GM13977 (cell line): ENCODE measurements at regions not wholly inside any gene's neighbourhood (a gene's known extent, or its start where the extent isn't known, plus 50 kb on each side); places are given as distances from the start of the nearest gene placed in this dataset.

Experiments
- DNase-seq: peaks from one replicate; pipeline ENCODE4 v3.0.0; 2012; ENCODE audit warnings: low spot score
- in situ Hi-C: fragments of 300-500 bp; cut with MboI; formaldehyde crosslinking; loops from one replicate; pipeline ENCODE4 v1.12.0; 2022; ENCODE audit warnings: low sequenced_read_pairs, low pct_unique_long_range_greater_than_20kb, mixed read lengths, inconsistent platforms; ENCODE audit not compliant: unreplicated experiment
- TF ChIP-seq, protein P1 (sequence below): IDR thresholded peaks from 2 replicates; pipeline ENCODE4 v1.5.1; 2012; ENCODE audit warnings: mild to moderate bottlenecking, control low read depth; ENCODE audit not compliant: insufficient read depth; ENCODE audit errors: extremely low read depth, missing control alignments

DNA sequence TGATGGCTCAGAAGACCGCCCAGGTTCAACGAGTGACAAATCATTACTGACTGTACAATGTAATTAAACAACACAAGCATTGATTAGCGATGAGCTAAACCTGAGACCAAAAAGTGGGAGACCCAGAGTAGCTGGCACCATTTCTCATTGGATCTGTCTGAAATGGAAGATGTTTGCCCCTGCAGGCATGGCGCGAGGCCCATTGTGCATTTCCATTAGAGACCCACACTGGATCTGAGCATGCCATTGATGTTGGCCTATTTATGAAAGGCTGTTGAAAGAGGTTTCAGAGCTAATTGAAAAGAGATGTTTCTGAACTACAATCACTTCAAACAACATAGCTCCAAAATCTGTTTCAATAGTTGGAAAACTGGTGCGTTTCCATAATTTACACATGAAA is 196.7 kb downstream of the TFAP2B start:
- in situ Hi-C loops: no loop called here
- TF ChIP-seq, protein P1, sequence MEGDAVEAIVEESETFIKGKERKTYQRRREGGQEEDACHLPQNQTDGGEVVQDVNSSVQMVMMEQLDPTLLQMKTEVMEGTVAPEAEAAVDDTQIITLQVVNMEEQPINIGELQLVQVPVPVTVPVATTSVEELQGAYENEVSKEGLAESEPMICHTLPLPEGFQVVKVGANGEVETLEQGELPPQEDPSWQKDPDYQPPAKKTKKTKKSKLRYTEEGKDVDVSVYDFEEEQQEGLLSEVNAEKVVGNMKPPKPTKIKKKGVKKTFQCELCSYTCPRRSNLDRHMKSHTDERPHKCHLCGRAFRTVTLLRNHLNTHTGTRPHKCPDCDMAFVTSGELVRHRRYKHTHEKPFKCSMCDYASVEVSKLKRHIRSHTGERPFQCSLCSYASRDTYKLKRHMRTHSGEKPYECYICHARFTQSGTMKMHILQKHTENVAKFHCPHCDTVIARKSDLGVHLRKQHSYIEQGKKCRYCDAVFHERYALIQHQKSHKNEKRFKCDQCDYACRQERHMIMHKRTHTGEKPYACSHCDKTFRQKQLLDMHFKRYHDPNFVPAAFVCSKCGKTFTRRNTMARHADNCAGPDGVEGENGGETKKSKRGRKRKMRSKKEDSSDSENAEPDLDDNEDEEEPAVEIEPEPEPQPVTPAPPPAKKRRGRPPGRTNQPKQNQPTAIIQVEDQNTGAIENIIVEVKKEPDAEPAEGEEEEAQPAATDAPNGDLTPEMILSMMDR: no peak
- no peak for DNase-seq

DNA sequence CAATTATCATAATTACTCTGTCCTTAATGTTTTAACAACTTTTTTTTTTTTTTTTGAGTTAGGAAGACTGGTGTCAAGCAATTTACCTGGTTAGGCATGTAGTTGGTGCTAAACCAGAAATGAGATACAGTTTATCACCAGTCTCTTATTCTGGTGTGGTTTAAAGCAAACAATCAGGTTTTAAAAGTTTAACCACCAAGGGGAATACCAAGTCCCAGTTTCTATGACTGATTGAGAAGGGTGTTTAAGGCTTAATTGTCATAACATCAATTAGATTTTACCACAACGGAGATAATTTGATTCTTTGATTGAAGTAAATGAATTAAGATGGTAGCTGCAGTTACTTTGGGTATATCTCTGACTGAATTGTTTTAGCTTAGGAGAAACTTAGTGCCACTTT is 197.8 kb downstream of the TFAP2B start:
- in situ Hi-C loops: no loop called here
- no peak for DNase-seq
- TF ChIP-seq, protein P1: no peak

DNA sequence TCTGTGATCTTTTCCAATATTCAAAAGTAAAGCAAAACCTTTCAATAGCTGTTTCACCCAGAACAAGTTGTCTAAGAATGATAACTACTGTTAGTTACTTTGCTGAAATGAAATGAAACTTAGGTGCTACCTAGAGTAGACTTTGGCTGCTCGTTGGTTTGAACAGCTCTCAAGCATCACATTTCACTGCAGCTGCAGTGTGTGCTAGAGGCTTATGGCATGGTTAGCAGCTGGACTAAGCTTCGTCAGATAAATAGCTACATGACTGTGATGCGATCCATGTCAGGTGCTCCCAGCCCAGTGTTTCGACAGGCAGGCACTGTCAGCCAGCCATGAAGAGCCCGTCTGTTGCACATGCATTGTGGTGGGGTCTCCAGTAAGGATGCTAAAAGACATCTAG is 201.1 kb downstream of the TFAP2B start:
- in situ Hi-C loops: no loop called here
- no peak for DNase-seq
- TF ChIP-seq, protein P1: no peak

GRCh38 chr6:51021171-51021570 is 202.5 kb downstream of the TFAP2B start:
- DNase-seq: no peak
- in situ Hi-C loops: no loop called here
- TF ChIP-seq, protein P1: no peak

DNA sequence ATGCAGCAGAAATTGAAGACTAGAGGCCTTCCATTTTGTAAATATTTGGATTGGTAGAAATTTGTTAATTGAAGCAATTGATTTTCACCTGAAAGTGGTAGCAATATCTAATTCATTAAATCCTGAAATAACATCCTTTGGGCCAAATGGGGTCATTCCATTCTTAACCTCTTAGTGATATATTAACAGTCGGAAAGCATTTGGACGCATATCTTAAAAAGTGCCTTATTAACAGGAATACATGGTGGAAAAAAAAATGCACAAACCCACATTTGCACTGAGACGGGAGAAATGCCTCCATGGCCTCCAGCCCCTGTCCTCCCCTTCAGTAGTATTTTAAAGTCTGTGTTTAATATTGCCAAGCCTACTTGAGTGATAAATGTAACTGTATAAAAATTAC is 205.5 kb downstream of the TFAP2B start:
- DNase-seq: no peak
- in situ Hi-C loops: no loop called here
- TF ChIP-seq, protein P1: no peak

GRCh38 chr6:51025082-51025777 is 206.6 kb downstream of the TFAP2B start:
- DNase-seq: no peak
- in situ Hi-C loops: no loop called here

More at GRCh38 chr6:51025082-51025777, 206.6 kb downstream of the TFAP2B start:
- TF ChIP-seq, protein P1: no peak
